ENCODE measurements at regions not wholly inside any gene's neighbourhood (a gene's known extent, or its start where the extent isn't known, plus 50 kb on each side); places are given as distances from the start of the nearest gene placed in this dataset.

- TF ChIP-seq, protein P1, sequence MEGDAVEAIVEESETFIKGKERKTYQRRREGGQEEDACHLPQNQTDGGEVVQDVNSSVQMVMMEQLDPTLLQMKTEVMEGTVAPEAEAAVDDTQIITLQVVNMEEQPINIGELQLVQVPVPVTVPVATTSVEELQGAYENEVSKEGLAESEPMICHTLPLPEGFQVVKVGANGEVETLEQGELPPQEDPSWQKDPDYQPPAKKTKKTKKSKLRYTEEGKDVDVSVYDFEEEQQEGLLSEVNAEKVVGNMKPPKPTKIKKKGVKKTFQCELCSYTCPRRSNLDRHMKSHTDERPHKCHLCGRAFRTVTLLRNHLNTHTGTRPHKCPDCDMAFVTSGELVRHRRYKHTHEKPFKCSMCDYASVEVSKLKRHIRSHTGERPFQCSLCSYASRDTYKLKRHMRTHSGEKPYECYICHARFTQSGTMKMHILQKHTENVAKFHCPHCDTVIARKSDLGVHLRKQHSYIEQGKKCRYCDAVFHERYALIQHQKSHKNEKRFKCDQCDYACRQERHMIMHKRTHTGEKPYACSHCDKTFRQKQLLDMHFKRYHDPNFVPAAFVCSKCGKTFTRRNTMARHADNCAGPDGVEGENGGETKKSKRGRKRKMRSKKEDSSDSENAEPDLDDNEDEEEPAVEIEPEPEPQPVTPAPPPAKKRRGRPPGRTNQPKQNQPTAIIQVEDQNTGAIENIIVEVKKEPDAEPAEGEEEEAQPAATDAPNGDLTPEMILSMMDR (IDR thresholded peaks at IDR 0.05): no peak
- no peak for TF ChIP-seq POLR2AphosphoS5 (IDR thresholded peaks at IDR 0.05)
Observed at GRCh38 chr1:178578541-178578940, 65.6 kb downstream of the TEX35 start.
